ENCODE measurements at regions not wholly inside any gene's neighbourhood (a gene's known extent, or its start where the extent isn't known, plus 50 kb on each side); places are given as distances from the start of the nearest gene placed in this dataset.

GRCh38 chr17:45718791-45719190 is 65.3 kb upstream of the CRHR1 start:
- no peak overlapping the region for H2BK12ac ChIP-seq (ENCODE audit: low read length)
- H2AFZ ChIP-seq (ENCODE audit: low read length) = no peak overlapping the region
- no peak overlapping the region for H3K9ac ChIP-seq (ENCODE audit: low read depth, low read length, poor library complexity)
- H3K27me3 ChIP-seq (ENCODE audit: control insufficient read depth in 3 of 3, insufficient read depth in 3 of 3, low read depth in 1 of 3, low read length in 3 of 3) = peaks cover 0 to 2% (median 0%) of the 10 kb centered on the region in 3 experiments
- no CpG with 5 or more reads among the region's 5 CpGs for WGBS, 2 donors (ENCODE audit: extremely low coverage in 2 of 2, insufficient read length in 2 of 2, insufficient replicate concordance in 1 of 2)
- no peak overlapping the region for H3K18ac ChIP-seq (ENCODE audit: low read length)
- no peak overlapping the region for H3K4me3 ChIP-seq (ENCODE audit: low read length in 2 of 2)
- no peak overlapping the region for H2BK5ac ChIP-seq (ENCODE audit: low read length)
- no peak overlapping the region for H3K4ac ChIP-seq (ENCODE audit: low read length)
- no peak overlapping the region for H3K23ac ChIP-seq (ENCODE audit: low read depth, low read length, poor library complexity)
- H2BK120ac ChIP-seq (ENCODE audit: low read depth, low read length) = no peak overlapping the region
- H3K79me1 ChIP-seq (ENCODE audit: low read depth, low read length) = no peaks in the 10 kb centered on the region
- DNase-seq (ENCODE audit: low spot score) = no peak
- no peaks in the 10 kb centered on the region for H3K36me3 ChIP-seq (replicated peaks in 1 of 2; ENCODE audit: control insufficient read depth in 2 of 2, insufficient read depth in 2 of 2, low read length in 2 of 2)
- no peak overlapping the region for H2BK15ac ChIP-seq (ENCODE audit: low read length)
- H3K27ac ChIP-seq (replicated peaks; ENCODE audit: low read length) = no peak overlapping the region
- H3K4me1 ChIP-seq (ENCODE audit: control insufficient read depth in 2 of 2, insufficient read depth in 1 of 2, low read depth in 1 of 2, low read length in 2 of 2) = peaks cover 0 to 3% of the 10 kb centered on the region in 2 donors
- no peak overlapping the region for H2AK5ac ChIP-seq (ENCODE audit: low read depth, low read length)
- no peaks in the 10 kb centered on the region for H3K9me3 ChIP-seq (replicated peaks in 1 of 2; ENCODE audit: control insufficient read depth in 2 of 2, insufficient read depth in 1 of 2, low read depth in 1 of 2, low read length in 2 of 2)
- H4K8ac ChIP-seq (ENCODE audit: low read depth, low read length) = no peak overlapping the region
- H3K14ac ChIP-seq (ENCODE audit: low read length) = no peak overlapping the region
- H4K91ac ChIP-seq (ENCODE audit: low read depth, low read length, poor library complexity) = no peak overlapping the region
- H3K4me2 ChIP-seq (ENCODE audit: insufficient read depth, low read length, poor library complexity, severe bottlenecking) = no peak overlapping the region

DNA sequence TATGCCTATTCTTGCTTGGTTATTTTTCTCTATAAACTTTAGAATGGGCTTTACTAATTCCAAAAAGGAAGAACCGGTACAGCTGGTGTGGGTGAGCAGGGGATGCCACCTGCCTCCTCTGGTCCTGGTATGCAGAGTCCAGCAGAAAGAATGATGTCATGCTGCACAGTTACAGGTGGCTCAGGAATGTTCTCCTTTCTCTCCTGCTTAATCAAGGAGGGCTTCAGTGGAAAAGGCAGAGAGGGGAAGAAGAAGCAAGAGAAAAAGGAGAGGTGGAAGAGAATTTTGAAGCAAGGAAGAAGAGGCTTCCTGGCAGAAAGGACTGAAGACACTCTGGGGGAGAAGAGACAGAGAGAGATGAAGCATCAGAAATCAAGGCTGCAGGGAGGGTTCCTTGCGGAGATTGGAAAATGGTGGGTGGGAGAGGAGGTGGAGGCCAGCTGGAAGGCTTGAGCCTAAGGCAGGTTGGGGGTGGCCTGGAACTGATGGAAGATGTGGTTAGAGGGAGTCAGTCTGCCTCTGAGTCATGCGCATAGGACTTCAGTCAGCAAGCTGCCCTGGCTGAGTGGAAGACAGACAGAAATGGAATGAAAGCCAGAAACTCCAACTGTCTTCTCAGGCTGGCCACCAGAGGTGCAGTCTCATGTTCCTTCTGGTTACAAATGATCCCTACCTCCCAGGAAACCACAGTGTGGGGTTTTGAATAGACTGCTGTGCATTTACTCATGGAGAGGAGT is 64.6 kb upstream of the CRHR1 start:
- WGBS, 2 donors (ENCODE audit: extremely low coverage in 2 of 2, insufficient read length in 2 of 2, insufficient replicate concordance in 1 of 2) = no CpG with 5 or more reads among the region's 3 CpGs
- Histone ChIP-seq H2BK12ac (ENCODE audit: low read length) (no peak overlapping the region), H3K79me1 (ENCODE audit: low read depth, low read length) (no peaks in the 10 kb centered on the region), H3K27me3 (ENCODE audit: control insufficient read depth in 3 of 3, insufficient read depth in 3 of 3, low read depth in 1 of 3, low read length in 3 of 3) (peaks cover 0 to 2% (median 0%) of the 10 kb centered on the region in 3 experiments), H3K36me3 (replicated peaks in 1 of 2; ENCODE audit: control insufficient read depth in 2 of 2, insufficient read depth in 2 of 2, low read length in 2 of 2) (no peaks in the 10 kb centered on the region), H2AFZ (ENCODE audit: low read length) (no peak overlapping the region), H3K23ac (ENCODE audit: low read depth, low read length, poor library complexity) (no peak overlapping the region), H3K18ac (ENCODE audit: low read length) (no peak overlapping the region), H2BK5ac (ENCODE audit: low read length) (no peak overlapping the region), H3K14ac (ENCODE audit: low read length) (no peak overlapping the region), H3K4me2 (ENCODE audit: insufficient read depth, low read length, poor library complexity, severe bottlenecking) (no peak overlapping the region), H3K9ac (ENCODE audit: low read depth, low read length, poor library complexity) (no peak overlapping the region), H3K4me1 (ENCODE audit: control insufficient read depth in 2 of 2, insufficient read depth in 1 of 2, low read depth in 1 of 2, low read length in 2 of 2) (peaks cover 0 to 3% of the 10 kb centered on the region in 2 donors), H3K4me3 (ENCODE audit: low read length in 2 of 2) (no peak overlapping the region), H4K8ac (ENCODE audit: low read depth, low read length) (no peak overlapping the region), H3K27ac (replicated peaks; ENCODE audit: low read length) (no peak overlapping the region), H2AK5ac (ENCODE audit: low read depth, low read length) (no peak overlapping the region), H2BK120ac (ENCODE audit: low read depth, low read length) (no peak overlapping the region), H2BK15ac (ENCODE audit: low read length) (no peak overlapping the region), H3K9me3 (replicated peaks in 1 of 2; ENCODE audit: control insufficient read depth in 2 of 2, insufficient read depth in 1 of 2, low read depth in 1 of 2, low read length in 2 of 2) (peaks cover 0 to 4% of the 10 kb centered on the region in 2 donors), H4K91ac (ENCODE audit: low read depth, low read length, poor library complexity) (no peak overlapping the region), H3K4ac (ENCODE audit: low read length) (no peak overlapping the region)
- DNase-seq (ENCODE audit: low spot score) = no peak

GRCh38 chr17:45720386-45720785 is 63.7 kb upstream of the CRHR1 start:
- Histone ChIP-seq H3K4me1 (ENCODE audit: control insufficient read depth in 2 of 2, insufficient read depth in 1 of 2, low read depth in 1 of 2, low read length in 2 of 2) (peaks cover 0 to 3% of the 10 kb centered on the region in 2 donors), H3K18ac (ENCODE audit: low read length) (no peak overlapping the region), H4K91ac (ENCODE audit: low read depth, low read length, poor library complexity) (no peak overlapping the region), H3K4me3 (ENCODE audit: low read length in 2 of 2) (no peak overlapping the region), H4K8ac (ENCODE audit: low read depth, low read length) (no peak overlapping the region), H2AK5ac (ENCODE audit: low read depth, low read length) (peak overlapping the region; percentile 27), H2BK120ac (ENCODE audit: low read depth, low read length) (no peak overlapping the region), H3K14ac (ENCODE audit: low read length) (no peak overlapping the region), H3K23ac (ENCODE audit: low read depth, low read length, poor library complexity) (peak overlapping the region; percentile 17), H3K27ac (replicated peaks; ENCODE audit: low read length) (no peak overlapping the region), H2BK5ac (ENCODE audit: low read length) (no peak overlapping the region), H3K27me3 (ENCODE audit: control insufficient read depth in 3 of 3, insufficient read depth in 3 of 3, low read depth in 1 of 3, low read length in 3 of 3) (peaks cover 0 to 2% (median 0%) of the 10 kb centered on the region in 3 experiments), H3K36me3 (replicated peaks in 1 of 2; ENCODE audit: control insufficient read depth in 2 of 2, insufficient read depth in 2 of 2, low read length in 2 of 2) (no peaks in the 10 kb centered on the region), H3K79me1 (ENCODE audit: low read depth, low read length) (no peaks in the 10 kb centered on the region), H2AFZ (ENCODE audit: low read length) (no peak overlapping the region), H3K4me2 (ENCODE audit: insufficient read depth, low read length, poor library complexity, severe bottlenecking) (no peak overlapping the region), H3K4ac (ENCODE audit: low read length) (no peak overlapping the region), H2BK15ac (ENCODE audit: low read length) (no peak overlapping the region), H3K9ac (ENCODE audit: low read depth, low read length, poor library complexity) (no peak overlapping the region), H2BK12ac (ENCODE audit: low read length) (no peak overlapping the region), H3K9me3 (replicated peaks in 1 of 2; ENCODE audit: control insufficient read depth in 2 of 2, insufficient read depth in 1 of 2, low read depth in 1 of 2, low read length in 2 of 2) (peaks cover 0 to 4% of the 10 kb centered on the region in 2 donors)
- no peak for DNase-seq (ENCODE audit: low spot score)
- WGBS, 2 donors (ENCODE audit: extremely low coverage in 2 of 2, insufficient read length in 2 of 2, insufficient replicate concordance in 1 of 2) = no CpG with 5 or more reads among the region's 11 CpGs

- no peak overlapping the region for H3K9ac ChIP-seq (ENCODE audit: low read depth, low read length, poor library complexity)
- no peak overlapping the region for H2AFZ ChIP-seq (ENCODE audit: low read length)
- no peak overlapping the region for H3K27ac ChIP-seq (replicated peaks; ENCODE audit: low read length)
- H4K91ac ChIP-seq (ENCODE audit: low read depth, low read length, poor library complexity) = no peak overlapping the region
- peaks cover 0 to 2% (median 0%) of the 10 kb centered on the region in 3 experiments for H3K27me3 ChIP-seq (ENCODE audit: control insufficient read depth in 3 of 3, insufficient read depth in 3 of 3, low read depth in 1 of 3, low read length in 3 of 3)
- WGBS, 2 donors (ENCODE audit: extremely low coverage in 2 of 2, insufficient read length in 2 of 2, insufficient replicate concordance in 1 of 2) = no CpG with 5 or more reads among the region's 7 CpGs
- H2BK120ac ChIP-seq (ENCODE audit: low read depth, low read length) = no peak overlapping the region
- peak overlapping the region; percentile 19 for H2AK5ac ChIP-seq (ENCODE audit: low read depth, low read length)
- peak overlapping the region; percentile 11 for H2BK5ac ChIP-seq (ENCODE audit: low read length)
- H3K4me2 ChIP-seq (ENCODE audit: insufficient read depth, low read length, poor library complexity, severe bottlenecking) = no peak overlapping the region
- no peak overlapping the region for H3K4ac ChIP-seq (ENCODE audit: low read length)
- no peak overlapping the region for H2BK15ac ChIP-seq (ENCODE audit: low read length)
- no peaks in the 10 kb centered on the region for H3K79me1 ChIP-seq (ENCODE audit: low read depth, low read length)
- no peak for DNase-seq (ENCODE audit: low spot score)
- no peaks in the 10 kb centered on the region for H3K36me3 ChIP-seq (replicated peaks in 1 of 2; ENCODE audit: control insufficient read depth in 2 of 2, insufficient read depth in 2 of 2, low read length in 2 of 2)
- no peak overlapping the region for H3K23ac ChIP-seq (ENCODE audit: low read depth, low read length, poor library complexity)
- H2BK12ac ChIP-seq (ENCODE audit: low read length) = no peak overlapping the region
- H4K8ac ChIP-seq (ENCODE audit: low read depth, low read length) = no peak overlapping the region
- no peak overlapping the region for H3K4me3 ChIP-seq (ENCODE audit: low read length in 2 of 2)
- peaks cover 0 to 3% of the 10 kb centered on the region in 2 donors for H3K4me1 ChIP-seq (ENCODE audit: control insufficient read depth in 2 of 2, insufficient read depth in 1 of 2, low read depth in 1 of 2, low read length in 2 of 2)
- peaks cover 0 to 4% of the 10 kb centered on the region in 2 donors for H3K9me3 ChIP-seq (replicated peaks in 1 of 2; ENCODE audit: control insufficient read depth in 2 of 2, insufficient read depth in 1 of 2, low read depth in 1 of 2, low read length in 2 of 2)
- H3K18ac ChIP-seq (ENCODE audit: low read length) = no peak overlapping the region
- H3K14ac ChIP-seq (ENCODE audit: low read length) = no peak overlapping the region
Observed at GRCh38 chr17:45722161-45722560, 62.0 kb upstream of the CRHR1 start.
